GM12892 (cell line): ENCODE measurements at regions not wholly inside any gene's neighbourhood (a gene's known extent, or its start where the extent isn't known, plus 50 kb on each side); places are given as distances from the start of the nearest gene placed in this dataset.

Source experiments
- POLR2A ChIP-seq: IDR thresholded peaks from 2 replicates; pipeline ENCODE4 v1.6.1; 2011; ENCODE audit warnings: low read depth, low read length, control low read depth
- POLR2AphosphoS5 ChIP-seq: IDR thresholded peaks from 2 replicates; pipeline ENCODE4 v1.6.1; 2011; ENCODE audit warnings: low read depth, low read length, control low read depth
- TAF1 ChIP-seq: IDR thresholded peaks from 2 replicates; pipeline ENCODE4 v1.6.1; 2011; ENCODE audit warnings: low read depth, mild to moderate bottlenecking, control low read depth, low read length, borderline replicate concordance

DNA sequence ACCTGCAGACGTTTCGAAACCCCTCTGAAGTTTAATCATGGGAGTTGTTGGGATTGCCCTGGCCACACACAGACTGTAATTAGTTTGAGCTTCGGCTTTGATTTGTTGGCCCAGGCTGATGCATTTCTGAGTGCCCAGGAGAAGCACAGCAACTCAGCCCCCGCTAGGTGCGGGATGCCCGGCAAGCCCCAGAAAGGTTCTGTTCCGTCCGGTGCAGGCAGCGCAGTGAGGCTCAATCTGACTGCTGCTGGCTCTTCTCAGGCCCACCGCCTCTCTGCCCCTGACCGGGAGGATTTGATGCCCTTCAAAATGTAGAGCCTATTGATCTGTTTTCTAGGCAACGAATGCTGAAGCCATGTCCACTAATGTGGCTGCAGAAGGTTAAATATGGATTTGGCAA is 73.4 kb upstream of the TAF11L2 start:
- TF ChIP-seq POLR2A (no peak), TAF1 (no peak), POLR2AphosphoS5 (no peak)
